ENCODE measurements at regions not wholly inside any gene's neighbourhood (a gene's known extent, or its start where the extent isn't known, plus 50 kb on each side); places are given as distances from the start of the nearest gene placed in this dataset.
"Not testable (repeated sequence)": the region's sequence is repeated elsewhere in the genome, so short reads cannot be mapped to it uniquely, and the experiment has no call there.

DNA sequence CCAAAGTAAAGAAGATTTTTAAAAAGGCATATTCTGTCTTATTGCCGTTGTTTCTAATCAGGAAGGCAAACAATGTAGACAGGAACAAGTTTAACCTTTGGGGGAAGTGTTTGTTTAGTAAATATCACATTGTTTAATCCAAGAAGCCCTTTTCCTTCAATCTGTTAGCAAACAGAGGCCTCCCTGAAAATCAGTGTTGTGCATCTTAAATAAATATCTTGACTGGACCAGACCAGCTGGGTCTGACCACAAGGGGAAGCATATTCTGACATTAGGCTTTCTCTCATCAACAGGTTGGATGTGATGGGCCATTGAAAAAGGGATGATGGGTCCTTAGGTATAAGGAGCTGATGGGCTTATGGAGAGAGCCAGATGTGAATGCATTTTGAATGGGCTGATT is 81.8 kb upstream of the SGIP1 start:
- DNase-seq (ENCODE audit: low spot score), result no peak
- in situ Hi-C loops (cut with HindIII; ENCODE audit: low sequenced_read_pairs), result no loop called here

DNA sequence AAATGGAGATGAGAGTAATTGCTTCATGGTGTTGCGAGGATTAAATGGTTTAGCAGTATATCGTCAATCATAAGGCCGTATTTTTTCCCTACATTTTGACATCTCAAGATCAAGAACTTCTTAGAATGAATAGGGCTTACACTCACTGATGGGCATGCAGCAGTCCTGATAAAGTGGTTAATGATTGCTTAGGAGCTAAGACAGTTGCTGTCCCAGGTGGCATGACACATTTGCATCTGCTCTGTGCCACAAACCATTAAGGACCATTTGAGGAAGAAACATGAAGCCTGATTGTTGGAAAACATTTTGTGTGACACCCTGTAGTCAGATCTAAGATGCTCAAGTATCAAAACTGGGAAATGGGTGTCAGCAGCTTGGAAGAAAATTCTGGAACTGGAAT is 81.0 kb upstream of the SGIP1 start:
- no peak for DNase-seq (ENCODE audit: low spot score)
- in situ Hi-C loops (cut with HindIII; ENCODE audit: low sequenced_read_pairs), result no loop called here

DNA sequence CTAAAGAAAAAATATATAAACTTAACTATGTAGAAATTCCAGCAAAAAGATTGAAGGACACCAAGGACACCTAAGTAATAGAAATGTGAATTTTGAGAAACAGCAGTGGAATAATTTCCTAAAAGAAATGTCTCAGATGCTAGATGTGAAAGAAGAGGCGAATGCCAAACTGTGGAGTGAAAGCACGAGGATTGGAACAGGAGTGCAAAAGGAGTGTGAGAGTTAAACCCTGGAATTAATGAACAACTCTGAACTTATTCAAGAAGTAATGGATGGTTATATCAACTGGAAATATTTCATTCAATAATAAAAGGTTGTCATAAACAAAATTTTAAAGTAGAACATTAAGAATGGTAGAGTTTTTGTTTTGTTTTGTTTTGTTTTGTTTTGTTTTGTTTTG is 78.5 kb upstream of the SGIP1 start:
- in situ Hi-C loops (cut with HindIII; ENCODE audit: low sequenced_read_pairs), result no loop called here
- DNase-seq (ENCODE audit: low spot score), result no peak

DNA sequence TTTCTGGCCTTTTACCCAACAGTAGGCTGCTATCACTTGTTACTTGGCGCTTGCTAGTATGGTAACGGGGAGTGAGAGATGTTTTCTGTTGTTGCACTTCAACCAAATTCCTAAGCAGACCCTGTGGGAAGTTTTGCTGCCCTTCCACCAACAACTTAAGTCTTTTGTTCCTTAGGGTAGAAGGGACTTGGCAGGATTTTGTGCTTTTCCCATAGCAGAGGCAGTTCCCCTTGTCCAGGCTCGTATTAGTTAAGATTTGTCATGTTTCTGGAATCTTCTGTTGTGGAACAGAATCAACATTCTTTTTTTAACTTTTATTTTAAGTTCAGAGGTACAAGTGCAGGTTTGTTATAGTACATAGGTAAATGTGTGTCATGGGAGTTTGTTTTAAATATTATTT is 73.2 kb upstream of the SGIP1 start:
- DNase-seq (ENCODE audit: low spot score), result no peak
- in situ Hi-C loops (cut with HindIII; ENCODE audit: low sequenced_read_pairs), result no loop called here

DNA sequence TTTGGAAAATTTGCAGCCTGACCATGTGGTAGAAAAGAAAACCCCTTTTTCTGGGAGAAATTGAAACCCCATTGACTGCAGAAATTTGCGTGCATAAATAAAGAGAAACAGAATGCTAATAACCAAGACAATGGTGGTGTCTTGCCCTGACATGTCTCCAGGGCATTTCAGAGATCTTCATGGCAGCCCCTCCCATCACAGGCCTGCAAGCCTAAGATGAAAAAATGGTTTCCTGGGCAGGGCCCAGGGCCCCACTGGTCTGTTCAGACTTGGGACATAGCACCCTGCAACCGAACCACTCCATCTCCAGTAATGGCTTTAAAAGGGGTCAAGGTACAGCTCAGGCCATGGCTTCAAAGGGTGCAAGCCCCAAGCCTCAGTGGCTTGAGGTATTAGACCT is 71.6 kb upstream of the SGIP1 start:
- in situ Hi-C loops (cut with HindIII; ENCODE audit: low sequenced_read_pairs), result no loop called here
- DNase-seq (ENCODE audit: low spot score), result no peak

DNA sequence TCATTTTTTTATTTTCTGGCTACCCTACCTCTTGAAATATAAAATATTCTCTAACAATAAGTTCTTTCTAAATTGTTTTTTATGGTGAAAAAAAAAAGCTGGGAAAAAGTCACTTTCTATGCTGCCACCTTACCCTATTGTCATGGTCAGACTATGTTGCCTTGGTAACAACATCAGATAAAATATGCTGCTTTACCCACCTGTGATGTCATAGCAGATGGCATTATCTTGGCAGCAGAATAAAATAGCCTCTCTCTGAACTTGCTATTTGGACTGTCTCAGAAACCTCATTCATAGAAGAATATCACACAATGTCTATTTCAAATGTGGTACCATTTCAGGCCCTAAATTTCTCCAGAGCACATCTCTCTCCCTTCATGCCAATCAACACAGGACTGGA is 69.6 kb upstream of the SGIP1 start:
- DNase-seq (ENCODE audit: low spot score), result no peak
- in situ Hi-C loops (cut with HindIII; ENCODE audit: low sequenced_read_pairs), result no loop called here

DNA sequence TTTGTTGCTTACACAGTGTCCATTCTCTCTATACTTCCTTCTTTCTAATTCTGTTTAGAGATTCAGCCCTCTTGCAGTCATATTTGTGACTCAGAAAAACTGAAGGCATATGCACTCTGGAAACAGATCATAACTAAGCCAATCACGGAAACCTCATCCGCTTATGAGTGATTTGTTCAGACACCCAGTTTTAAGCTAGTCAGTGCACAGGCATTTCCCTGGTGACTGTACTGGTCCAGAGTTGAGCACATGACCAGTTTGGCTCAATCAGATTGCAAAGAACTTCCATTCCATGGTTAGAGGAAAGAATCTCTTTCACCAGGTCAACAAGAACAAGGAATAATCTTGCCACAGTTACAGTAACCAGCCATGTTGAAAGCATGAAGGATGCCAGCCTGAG is 69.2 kb upstream of the SGIP1 start:
- in situ Hi-C loops (cut with HindIII; ENCODE audit: low sequenced_read_pairs), result no loop called here
- no peak for DNase-seq (ENCODE audit: low spot score)

DNA sequence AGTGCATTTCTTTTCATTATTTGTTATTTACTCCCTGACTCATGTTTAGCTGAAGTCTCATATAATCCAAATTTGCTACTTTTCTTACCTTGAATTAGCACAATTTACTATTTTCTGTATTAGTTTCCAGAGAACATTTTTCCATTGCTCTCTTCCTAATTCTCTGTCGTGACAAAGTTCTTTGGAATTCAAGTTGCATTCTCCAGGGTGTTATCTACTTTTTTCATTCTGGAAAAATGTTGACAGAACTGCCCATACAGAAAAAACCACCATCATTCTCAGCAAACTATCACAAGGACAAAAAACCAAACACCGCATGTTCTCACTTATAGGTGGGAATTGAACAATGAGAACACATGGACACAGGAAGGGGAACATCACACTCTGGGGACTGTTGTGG is 67.3 kb upstream of the SGIP1 start:
- in situ Hi-C loops (cut with HindIII; ENCODE audit: low sequenced_read_pairs); DNase-seq (ENCODE audit: low spot score): not testable (repeated sequence)

DNA sequence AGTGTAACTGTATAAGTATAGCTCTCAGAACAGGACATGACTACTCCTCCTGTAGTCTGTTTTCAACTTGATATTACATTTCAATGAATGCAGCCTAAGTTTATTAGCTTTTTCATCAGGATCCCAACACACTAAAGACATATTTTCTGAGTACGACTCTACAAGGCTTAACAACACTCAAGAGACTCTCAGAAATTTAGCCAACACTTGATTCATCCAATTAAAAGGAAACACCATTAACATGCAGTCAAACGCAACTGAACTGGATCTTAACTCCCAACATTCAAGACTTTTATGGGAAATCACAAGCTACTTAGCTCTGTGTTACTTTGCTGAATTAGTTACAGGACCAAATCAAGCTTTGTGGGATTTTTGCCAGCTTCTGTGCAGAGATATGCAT is 65.2 kb upstream of the SGIP1 start:
- in situ Hi-C loops (cut with HindIII; ENCODE audit: low sequenced_read_pairs), result no loop called here
- DNase-seq (ENCODE audit: low spot score), result no peak

DNA sequence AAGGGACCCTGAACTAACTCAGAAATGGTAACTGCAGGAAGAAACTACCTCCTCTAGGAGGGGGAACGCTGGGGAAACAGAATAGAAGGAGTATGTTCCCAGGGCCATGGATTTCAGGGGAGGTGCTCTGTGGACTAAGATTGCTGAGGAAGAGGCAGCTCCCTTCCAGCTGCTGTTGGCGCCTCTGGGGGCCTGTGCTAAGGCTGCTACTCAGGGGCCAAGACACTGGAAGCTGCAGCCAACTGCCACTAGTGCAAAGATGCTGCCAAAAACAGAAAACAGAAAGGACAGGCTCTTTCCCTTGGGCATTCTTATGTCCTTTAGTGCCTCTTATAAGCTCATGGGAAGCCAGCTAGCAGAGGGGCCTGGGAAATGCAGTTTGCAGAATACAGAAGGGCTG is 58.0 kb upstream of the SGIP1 start:
- DNase-seq (ENCODE audit: low spot score), result no peak
- in situ Hi-C loops (cut with HindIII; ENCODE audit: low sequenced_read_pairs), result no loop called here

DNA sequence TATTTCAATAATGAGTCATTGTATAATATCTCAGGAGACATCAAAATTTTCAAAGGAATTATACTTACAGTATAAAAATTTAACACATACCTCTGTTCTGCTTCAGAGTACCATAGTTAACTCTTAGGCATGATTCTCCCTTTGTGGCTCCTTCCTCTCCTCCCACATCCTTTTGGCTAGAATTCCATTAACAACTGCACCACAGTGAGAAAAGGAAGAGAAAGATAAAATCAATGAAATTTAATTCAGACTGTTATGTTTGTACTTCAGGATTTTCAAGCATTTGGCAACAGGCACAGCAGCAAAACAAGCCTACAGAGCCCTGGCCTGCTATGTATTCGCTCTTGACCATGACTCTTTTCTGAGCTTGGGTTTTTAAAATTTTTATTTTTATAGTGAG is 57.2 kb upstream of the SGIP1 start:
- no peak for DNase-seq (ENCODE audit: low spot score)
- in situ Hi-C loops (cut with HindIII; ENCODE audit: low sequenced_read_pairs), result no loop called here

DNA sequence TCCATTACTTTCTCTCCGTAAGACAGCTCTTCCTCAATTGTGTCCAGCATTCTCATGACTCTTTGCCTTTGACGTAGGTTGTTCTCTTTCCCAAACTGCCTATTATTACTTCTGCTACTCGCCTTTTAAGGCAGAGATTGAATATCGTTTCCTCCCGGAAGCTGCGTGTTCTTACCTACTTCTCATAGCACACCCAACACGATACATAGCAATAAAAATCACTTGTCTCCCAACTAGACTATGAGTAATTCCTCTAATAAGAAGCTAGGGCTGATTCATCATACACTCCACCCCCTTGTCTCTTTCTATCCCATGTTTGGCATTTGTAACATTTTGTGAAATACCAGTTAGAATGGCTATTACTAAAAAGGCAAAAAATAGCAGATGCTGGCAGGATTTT is 55.8 kb upstream of the SGIP1 start:
- in situ Hi-C loops (cut with HindIII; ENCODE audit: low sequenced_read_pairs), result no loop called here
- DNase-seq (ENCODE audit: low spot score), result no peak

DNA sequence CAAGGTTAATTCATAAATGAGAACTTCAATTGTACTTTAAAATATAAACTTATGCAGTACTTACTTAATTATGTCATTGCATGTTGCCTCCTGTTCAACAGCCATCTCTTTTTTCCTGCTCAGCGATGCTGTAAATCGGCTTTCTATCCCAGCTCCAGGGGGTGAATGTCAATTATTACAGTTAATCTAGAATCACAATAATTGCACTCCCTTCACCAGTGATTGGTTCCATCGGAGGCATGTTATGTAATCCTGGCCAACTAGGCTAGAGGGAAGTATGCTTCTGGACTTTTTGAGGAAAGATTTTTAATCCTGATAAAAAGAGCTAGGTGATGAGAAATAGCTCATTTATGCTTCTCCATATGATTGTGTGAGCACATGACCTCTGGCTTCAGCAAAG is 53.8 kb upstream of the SGIP1 start:
- in situ Hi-C loops (cut with HindIII; ENCODE audit: low sequenced_read_pairs), result no loop called here
- no peak for DNase-seq (ENCODE audit: low spot score)

DNA sequence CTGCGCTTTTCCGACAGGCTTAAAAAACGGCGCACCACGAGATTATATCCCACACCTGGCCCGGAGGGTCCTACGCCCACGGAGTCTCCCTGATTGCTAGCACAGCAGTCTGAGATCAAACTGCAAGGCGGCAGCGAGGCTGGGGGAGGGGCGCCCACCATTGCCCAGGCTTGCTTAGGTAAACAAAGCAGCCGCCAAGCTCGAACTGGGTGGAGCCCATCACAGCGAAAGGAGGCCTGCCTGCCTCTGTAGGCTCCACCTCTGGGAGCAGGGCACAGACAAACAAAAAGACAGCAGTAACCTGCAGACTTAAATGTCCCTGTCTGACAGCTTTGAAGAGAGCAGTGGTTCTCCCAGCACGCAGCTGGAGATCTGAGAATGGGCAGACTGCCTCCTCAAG is 52.7 kb upstream of the SGIP1 start:
- in situ Hi-C loops (cut with HindIII; ENCODE audit: low sequenced_read_pairs), result not testable (repeated sequence)

More for the DNA sequence above, 52.7 kb upstream of the SGIP1 start:
- DNase-seq (ENCODE audit: low spot score), result not testable (repeated sequence)

Measured in G401 (cell line).